Stimulated activated CD4-positive, alpha-beta T cell treated with anti-CD3 and anti-CD28 coated beads, Interleukin-1b, Interleukin-23, amount 100 ng/mL, for 4 hours (primary cell): ENCODE measurements at regions not wholly inside any gene's neighbourhood (a gene's known extent, or its start where the extent isn't known, plus 50 kb on each side); places are given as distances from the start of the nearest gene placed in this dataset.
"Not testable (repeated sequence)": the region's sequence is repeated elsewhere in the genome, so short reads cannot be mapped to it uniquely, and the experiment has no call there.

Experiments
- DNase-seq, 2 donors: peaks; one replicate each; pipeline ENCODE4 v3.0.0-alpha.2; 2020; ENCODE audit warnings: low read depth in 2 of 2

DNA sequence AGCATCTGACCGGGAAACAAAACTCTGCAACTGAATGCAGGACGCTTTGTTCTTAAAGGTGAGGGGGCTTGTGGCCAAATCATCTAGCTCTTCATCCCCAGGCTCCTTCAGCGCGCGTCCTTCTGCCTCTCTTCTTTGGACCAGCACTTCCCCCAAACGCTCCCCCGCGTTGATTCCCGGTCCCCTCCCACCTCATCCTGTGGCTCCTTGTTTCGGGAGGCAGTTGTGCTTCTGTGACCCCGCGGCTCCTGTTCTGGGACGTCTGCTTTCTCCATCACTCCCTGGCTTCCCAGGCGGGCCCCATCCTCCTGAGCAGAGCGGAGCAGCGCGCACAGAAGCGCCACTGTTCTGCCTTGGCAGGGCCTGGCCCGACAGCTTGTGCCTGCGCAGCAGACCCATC, 109.7 kb upstream of the ZNG1E start:
- DNase-seq: not testable (repeated sequence)

DNA sequence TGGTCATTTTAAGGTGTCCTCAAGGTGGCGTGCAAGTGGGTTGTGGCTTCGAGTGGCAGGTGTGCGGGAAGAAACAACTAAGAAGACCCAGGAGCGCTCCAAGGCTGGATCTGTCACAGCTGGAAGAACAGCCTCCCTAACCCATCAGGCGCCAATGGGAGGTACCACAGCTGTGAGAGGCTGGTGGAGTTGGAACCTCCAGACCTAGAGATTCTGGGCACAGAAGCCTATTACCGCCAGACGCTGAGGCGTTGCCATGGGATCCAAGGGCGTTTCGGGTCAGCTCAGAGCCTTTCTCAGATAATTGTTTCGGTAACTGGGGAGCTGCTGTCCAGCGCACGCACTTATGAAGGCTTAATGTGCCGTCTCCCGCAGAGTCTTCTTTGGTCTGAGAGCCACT, 156.7 kb upstream of the ZNG1E start:
- not testable (repeated sequence) for DNase-seq

DNA sequence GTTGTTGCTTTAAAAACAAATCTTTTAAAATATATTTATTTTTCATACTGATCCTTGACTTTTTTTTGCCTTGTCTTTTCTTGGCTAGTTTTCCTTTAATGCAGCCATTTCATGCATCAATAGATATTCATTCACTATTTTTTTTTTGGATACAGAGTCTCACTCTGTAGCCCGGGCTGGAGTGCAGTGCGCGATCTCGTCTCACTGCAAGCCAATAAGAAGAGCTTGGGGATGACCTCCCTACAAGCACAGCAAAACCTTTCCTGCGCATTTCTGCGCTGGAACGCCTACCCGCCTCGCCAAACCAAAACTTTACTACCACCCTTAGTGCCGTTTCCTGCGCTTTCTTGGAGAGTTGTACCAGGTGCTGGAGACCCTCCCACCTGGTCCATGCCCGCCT, 161.3 kb upstream of the ZNG1E start:
- not testable (repeated sequence) for DNase-seq

DNA sequence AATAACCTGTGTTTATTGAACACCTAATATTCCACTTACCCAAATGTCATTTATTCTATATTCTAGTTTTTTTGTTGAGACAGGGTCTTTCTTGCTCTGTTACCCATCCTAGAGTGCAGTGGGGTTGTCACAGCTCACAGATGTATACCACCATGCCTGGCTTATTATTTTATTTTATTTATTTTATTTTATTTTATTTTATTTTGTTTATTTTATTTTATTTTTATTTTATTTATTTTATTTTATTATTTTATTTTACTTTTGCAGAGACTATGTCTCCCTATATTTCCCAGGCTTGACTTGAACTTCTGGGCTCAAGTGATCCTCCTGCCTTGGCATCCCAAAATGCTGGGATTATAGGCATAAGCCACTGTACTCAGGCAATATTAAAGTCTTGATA, 167.8 kb upstream of the ZNG1E start:
- DNase-seq: not testable (repeated sequence)

DNA sequence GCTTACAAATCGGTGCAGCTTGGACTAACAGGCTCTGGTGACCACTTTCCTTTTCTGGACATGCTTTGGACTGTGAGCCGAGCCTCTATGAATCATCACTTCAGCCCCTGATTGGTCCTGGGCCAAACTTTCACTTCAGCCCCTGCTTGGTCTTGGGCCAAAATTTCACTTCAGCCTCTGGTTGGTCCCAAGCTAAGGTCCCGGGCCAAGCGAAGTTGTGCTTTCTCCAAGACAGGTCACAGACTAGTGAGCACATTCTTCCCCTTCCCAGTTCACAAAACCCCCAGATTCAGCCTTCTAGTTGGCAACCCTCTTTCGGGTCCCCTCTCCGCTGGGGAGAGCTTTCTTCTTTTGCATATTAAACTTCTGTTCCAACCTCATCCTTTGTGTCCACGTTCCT, 171.0 kb upstream of the ZNG1E start:
- not testable (repeated sequence) for DNase-seq

DNA sequence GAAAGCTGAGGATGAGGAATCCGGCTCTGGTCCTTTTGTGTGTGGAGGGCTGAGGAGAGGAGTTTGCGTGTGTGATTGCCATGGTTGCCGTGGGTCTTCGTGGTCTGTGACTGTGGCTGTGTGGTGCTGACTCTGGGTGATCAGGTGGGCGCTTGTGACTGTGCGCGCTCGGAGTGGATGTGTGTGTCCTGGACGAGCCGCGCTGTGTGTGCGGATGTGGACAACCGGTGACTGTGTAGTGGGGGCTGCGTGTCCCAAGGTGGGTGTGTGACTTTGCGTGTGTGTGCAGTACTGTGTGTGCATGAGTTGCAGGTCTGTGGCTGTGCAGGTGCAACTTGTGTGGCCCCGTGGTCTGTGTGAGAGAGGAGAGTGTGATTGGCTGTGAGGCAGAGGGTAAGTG, 172.0 kb upstream of the ZNG1E start:
- not testable (repeated sequence) for DNase-seq

DNA sequence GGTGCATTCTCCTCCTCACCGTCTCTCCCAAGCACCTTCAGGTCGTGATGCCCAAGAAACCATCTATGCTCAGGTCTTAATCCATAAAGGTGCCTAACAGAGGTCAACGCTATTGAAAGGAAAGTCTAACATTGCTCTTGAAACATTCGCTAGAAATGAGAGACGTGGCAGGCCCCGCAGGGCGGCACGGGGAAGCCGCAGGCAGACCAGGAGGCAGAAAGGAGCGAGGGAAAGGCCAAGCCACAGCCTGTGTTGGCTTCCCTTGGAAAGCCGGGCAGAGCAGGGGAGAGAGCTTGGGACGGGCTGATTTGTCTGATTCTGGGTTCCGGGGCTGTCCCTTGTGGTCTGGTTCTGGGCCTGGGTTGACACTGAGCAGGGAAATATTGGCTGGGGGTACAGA, 192.8 kb upstream of the ZNG1E start:
- not testable (repeated sequence) for DNase-seq

DNA sequence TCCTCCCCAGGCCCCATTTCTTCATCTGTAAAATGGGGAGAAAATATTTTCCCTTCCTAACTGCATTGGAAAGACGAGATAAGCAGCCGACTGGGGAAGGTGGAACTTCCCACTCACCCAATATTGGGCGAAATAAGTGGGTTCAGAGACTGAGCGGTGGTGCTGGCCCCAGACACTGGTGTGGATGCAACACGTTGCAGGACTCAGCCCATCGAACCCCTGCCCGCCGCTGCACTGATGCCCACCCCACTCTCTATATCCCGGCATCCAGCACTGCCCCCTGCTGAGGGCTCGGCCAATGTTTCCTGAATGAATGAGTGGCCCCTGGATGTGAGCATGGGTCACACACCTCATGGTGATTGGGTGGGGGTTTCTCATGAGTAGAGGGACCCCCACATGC, 194.4 kb upstream of the ZNG1E start:
- not testable (repeated sequence) for DNase-seq

DNA sequence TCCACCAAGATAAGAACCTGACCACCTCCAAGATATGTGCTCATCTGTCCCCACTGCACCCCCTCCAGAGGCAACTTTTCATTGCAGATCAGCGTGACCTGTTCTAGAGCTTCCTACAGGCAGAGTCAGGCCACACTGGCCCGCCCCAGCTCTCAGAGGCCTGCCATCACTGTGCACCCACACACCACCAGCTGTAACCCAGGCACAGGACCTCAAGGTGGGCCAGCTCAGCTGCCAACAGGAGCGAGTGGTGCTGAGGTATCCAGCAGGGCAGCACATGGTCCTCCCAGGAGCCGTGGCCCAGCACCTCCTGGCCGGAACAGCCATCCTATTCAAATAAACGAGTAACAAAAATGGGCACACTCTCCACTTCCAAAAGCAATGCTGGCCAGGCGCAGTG, 189.9 kb upstream of the FOXD4L5 start:
- DNase-seq: not testable (repeated sequence)

DNA sequence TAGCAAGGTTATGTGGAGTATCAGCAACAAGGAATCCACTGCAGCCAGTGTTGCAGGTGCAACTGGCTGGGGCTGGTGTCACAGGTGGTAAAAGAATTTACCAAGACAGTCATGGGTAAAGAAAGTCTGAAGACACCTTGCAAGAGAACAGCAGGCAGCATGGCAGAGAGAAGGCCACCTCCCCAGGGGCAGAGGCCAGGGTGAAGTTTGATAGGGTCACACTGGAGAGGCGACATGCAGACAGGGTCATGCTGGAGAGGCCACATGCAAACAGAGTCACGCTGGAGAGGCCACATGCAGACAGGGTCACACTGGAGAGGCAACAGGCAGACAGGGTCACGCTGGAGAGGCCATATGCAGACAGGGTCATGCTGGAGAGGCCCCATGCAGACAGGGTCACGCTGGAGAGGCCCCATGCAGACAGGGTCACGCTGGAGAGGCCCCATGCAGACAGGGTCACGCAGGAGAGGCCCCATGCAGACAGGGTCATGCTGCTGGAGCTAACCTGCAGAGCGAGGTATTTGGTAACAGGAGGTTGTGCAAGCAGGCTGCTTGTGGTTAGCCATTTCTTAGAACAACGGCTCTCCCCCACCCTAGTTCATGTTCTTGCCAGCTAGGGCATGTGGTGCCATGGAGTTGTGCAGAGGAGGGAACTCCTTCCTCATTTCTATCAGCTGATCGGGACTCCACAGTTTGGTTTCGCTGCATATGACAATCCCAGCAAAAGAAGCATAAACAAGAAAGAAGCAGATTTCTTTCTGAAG, 188.2 kb upstream of the FOXD4L5 start:
- DNase-seq: not testable (repeated sequence)

DNA sequence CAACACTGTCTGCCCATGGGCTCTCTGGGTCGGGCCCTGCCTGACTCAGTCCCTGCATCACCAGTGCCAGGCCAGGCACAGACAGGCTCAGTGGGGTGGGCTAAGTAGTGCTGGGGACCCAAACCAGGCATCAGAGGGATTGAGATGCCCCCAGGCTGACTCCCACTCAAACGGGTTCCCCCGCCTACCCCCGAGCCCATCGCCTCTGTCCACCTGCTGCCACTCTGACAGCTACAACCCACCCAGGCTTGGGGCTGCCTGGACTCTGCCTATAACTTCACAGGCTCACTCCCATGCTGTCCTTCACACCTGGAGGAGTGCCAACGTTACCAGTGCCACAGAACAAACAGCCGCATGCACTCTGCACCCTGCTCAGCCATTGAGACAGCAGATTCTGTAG, 186.1 kb upstream of the FOXD4L5 start:
- not testable (repeated sequence) for DNase-seq

DNA sequence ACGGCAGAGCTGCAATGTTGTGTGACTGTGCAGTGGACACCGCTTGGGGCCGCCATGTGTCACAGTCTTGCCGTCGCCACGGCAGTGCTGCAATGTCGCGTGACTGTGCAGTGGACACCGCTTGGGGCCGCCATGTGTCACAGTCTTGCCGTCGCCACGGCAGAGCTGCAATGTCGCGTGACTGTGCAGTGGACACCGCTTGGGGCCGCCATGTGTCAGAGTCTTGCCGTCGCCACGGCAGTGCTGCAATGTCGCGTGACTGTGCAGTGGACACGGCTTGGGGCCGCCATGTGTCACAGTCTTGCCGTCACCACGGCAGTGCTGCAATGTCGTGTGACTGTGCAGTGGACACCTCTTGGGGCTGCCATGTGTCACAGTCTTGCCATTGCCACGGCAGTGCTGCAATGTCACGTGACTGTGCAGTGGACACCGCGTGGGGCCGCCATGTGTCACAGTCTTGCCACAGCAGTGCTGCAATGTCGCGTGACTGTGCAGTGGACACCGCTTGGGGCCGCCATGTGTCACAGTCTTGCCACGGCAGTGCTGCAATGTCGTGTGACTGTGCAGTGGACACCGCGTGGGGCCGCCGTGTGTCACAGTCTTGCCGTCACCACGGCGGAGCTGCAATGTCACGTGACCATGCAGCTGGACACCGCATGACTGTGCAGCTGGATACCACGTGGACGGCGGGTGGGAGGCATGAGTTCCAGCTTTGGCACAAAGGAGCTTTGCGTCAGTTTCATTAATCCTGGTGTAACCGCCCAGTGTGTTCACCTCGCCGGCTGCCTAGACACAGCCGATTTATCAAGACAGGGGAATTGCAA, 182.1 kb upstream of the FOXD4L5 start:
- DNase-seq: not testable (repeated sequence)

DNA sequence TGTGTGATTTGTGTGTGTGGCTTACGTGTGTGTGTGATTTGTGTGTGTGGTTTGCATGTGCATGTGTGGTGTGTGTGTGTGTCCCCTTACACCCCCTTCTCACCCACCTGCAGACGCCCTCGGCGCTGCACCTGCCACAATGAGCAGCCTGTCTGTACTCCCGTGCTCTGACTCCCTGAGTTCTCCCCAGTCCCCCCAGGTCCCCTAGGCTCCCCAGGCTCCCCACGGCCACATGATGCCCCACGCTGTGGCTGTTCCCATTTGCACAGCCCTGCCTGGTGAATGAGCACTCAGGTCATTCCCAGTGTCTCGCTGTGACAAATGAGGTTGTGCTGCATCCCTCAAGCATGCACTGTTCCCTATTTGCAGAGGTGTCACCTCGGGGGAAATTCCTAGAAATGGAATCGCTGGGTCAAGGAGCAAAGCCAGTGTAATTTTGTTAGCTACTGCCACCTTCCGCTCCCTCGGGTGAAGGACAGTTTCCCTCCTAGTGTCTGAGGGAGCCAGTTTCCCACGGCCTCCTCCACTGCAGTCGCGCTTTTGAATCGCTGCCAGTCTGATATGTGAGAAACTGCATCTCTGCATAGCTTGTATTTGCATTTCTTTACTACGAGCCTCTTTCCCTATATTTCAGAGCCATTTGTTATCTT, 180.4 kb upstream of the FOXD4L5 start:
- DNase-seq: not testable (repeated sequence)

DNA sequence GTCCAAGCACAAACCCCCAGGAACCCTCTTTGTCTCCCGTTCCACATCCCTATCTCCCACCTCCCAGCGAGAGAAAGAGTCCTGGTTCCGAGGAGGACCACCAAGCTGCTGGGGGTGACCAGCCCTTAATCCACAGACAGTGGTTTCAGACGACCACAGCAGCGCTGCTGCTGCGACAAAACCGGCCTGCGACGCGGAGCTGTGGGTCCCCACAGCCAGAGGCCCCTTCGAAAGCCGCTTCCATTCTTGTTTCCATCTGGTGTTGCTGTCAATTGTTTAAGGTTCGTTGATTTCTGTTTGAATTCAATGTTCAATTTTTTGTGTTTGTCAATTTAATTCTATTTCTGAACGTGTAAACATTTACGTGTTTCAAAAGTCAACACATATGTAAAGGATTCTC, 177.5 kb upstream of the FOXD4L5 start:
- DNase-seq: not testable (repeated sequence)

DNA sequence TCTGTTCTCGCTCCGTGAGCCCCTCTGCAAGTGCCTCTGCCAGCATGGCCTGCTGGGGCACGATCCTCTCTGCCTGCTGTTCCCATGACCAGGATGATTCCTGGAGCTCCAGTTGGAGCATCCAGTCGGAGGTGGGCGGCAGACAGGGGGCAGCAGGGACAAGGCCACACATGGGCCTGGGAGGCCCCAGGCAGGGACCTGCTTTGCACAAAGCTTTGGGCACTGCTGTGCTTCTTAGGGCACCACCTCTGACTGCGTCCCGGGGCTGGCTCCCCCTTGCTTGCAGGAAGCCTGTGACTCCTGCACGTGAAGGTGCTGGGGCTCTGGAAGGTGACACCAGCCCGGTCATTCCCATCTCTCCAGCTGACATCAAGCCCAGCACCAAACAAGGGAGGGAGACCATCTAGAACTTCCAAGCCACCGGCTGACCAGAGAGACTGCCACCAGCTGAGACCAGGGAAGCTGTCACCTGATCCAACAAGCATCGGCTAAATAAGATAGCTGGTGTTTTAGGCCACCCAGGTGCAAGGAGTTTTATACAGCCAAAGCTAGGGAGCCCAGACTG, 174.8 kb upstream of the FOXD4L5 start:
- DNase-seq: no peak

DNA sequence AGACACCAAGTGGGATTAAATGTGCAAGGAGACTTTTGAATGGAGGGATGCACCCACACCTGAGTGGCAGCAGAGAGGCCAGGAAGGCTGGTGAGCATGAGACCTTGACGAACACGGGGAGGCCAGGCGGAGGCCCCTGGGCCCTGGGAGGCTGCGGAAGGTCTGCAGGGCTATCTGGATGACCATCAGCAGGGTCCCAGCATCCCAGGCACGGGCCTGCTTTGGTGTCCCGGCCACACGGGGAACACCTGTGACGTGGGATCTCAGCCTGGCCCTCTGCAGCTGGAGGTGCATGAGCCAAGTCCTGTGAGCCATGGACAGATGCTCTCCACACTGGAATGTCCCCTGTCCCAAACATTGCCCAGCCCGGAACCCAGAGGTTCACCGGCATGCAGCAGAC, 174.0 kb upstream of the FOXD4L5 start:
- DNase-seq: no peak

DNA sequence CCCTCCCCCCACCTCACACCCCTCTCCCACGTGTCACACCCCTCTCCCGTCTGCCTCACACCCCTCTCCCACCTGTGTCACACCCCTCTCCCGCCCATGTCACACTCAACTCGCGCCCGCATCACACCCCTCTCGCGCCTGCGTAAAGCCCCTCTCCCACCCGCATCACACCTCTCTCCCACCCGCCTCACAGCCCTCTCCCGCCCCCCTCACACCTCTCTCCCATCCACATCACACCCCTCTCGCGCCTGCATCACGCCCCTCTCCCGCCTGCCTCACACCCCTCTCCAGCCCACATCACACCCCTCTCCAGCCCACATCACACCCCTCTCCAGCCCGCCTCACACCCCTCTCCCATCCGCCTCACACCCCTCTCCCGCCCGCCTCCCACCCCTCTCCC, 173.5 kb upstream of the FOXD4L5 start:
- no peak for DNase-seq

DNA sequence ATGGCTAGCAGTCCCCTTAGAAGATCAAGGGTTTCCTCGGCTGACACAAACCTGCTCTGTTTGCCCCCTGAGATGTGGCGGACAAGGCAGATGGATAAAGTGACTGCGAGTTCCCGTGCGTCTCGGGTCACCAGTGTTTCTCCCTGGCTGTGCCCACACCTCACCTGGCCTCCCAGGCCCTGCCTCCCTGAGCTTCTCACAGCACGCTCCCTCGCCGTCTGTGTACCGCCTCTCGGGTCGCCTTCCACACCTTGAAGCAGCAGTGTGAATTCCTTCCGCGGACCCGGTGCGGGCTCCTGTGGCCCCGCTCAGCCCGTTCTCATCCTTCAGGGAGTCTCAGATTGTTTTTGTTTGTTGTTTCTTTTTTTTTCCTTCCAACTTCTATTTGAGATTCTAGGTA, 172.0 kb upstream of the FOXD4L5 start:
- not testable (repeated sequence) for DNase-seq

DNA sequence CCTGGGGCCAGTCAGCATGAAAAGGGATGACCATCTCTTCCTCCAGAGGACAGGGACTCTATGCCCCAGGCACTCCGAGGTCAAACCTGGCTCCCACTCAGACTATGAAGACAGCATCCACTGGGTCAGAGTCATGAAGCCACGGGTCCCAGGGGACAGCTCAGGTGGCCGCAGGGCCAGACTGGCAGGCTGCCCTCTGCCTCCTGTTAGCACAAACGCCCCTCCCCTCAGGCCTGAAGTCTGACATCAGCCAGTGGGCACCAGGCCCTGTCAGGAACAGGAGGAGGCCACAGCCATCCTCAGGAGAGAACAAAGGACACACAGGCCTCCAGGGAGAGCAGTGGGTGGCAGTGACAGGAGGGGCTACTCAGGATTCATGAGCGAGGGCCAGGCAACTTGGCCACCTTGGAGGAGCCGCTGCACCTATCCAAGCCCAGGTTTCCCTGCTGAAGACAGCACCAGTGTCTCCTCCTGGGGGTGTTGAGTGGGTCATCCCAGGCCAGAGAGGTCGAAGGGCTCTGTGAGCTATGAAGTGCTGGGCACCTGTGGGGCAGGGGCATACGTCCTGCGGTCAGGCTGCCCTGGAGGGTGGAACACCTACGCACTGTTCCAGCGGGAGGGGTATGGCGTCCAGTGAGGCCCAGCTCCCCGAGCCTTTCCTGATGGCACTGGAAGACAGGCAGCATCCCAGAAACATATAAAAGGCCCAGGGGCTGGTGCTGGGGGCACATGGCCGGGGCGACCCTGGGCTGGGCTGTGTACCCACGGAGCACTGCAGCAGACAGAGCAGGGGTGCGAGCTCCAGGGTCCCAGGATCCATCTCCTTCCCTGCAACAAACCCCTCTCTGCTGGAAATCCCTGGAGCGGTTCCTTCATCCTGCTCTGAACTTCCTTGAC, 171.0 kb upstream of the FOXD4L5 start:
- not testable (repeated sequence) for DNase-seq

DNA sequence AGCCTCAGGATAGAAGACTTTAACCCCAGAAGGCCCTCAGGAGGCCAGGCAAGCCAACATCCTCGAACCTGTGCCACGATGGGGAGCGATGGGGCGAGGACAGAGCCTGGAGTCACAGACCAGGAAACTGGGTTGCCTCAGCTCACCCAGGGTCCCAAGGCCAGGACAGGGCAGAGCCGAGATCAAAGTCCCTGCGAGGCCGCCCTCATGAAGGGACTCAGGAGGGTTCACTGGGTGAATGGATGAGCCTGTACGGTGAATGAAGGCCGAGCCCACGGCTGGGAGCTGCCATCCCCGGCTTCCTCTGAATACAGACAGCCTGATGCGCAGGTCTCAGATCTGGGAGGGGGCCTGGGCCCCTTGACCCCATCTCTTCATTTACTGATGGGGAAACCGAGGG, 170.1 kb upstream of the FOXD4L5 start:
- DNase-seq: not testable (repeated sequence)

DNA sequence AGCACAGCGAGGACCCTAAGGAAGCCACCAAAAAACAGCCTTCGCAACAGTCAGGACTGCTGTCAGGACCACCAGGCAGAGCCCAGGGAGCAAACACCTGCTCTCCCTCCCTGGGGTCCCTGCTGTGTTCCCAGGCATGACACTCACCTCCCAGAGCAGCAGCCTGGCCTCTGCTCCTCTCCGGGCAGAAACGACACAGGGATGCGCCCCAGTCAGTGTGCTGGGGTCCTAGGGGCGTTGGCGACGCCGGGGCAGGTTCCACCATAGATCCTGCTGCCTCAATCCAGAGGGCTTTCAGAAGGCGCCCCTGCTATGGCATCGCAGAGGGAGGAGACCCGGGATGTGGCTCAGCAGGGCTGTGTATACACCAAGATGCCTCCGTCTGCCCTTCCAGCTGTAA, 169.7 kb upstream of the FOXD4L5 start:
- DNase-seq: not testable (repeated sequence)
